HG03439 (cell line): ENCODE measurements at regions not wholly inside any gene's neighbourhood (a gene's known extent, or its start where the extent isn't known, plus 50 kb on each side); places are given as distances from the start of the nearest gene placed in this dataset.
"Not testable (repeated sequence)": the region's sequence is repeated elsewhere in the genome, so short reads cannot be mapped to it uniquely, and the experiment has no call there.

Experiments used
- ATAC-seq: cut with Tn5 transposase; IDR thresholded peaks from one replicate; pipeline ENCODE4 v1.9.1; 2021; ENCODE audit warnings: mild to moderate bottlenecking, moderate library complexity; ENCODE audit not compliant: unreplicated experiment

DNA sequence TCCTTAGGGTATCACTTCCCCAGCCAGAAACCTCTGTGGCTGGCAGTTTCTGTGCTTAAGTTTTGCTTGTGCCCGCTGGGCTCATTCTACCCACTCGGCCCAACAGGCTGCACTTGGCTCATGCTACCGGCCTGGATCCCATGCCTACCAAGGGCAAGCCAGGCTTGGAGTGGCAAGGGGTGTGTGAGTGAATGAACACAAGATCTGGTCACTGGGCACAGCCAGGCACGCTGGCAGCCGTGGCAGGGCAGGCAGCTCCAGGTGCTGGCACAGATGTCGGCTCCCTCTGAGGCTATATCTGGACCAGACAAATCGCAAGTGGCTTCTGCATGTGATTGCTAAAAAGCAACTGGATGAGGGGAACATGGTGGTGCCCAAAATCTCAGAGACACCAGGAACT lies 740.5 kb upstream of the B3GALT2 start:
- ATAC-seq, result no peak

DNA sequence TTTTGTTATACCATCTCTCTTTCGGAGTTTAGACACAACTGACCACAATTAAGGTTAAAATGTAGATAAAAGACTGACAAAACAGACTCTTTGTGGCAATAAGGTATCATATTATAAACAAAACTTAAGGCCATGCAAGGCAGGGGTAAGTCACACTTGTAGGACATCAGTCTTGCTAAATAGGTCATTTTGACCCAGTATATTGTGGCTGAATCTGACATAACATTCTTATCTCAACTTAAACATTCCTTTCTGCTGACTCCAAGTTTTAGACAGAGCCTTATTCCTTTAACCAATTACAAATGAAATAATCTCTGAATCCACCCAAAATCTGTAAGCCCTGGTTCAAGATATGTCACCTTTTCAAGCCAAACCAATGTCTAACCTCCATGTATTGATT lies 733.4 kb upstream of the B3GALT2 start:
- ATAC-seq, result no peak

DNA sequence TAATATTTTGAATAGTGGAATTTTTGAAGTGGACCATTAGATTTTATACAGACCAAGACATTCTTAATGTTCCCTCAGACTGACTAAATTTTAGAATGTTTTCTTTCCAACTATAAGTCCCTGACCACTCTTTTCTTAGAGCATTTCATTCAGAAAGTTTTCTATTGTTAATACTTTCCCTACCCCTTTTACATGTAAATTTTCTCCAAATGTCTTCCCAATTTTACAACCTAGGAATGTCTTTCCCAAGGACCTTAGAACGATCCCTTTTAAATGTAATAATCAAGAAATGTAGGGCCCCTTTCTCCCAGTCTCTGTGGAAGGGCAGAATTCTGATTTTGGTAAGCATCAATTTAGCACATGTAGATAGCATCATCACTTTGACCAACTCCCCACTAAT lies 730.0 kb upstream of the B3GALT2 start:
- ATAC-seq, result no peak

DNA sequence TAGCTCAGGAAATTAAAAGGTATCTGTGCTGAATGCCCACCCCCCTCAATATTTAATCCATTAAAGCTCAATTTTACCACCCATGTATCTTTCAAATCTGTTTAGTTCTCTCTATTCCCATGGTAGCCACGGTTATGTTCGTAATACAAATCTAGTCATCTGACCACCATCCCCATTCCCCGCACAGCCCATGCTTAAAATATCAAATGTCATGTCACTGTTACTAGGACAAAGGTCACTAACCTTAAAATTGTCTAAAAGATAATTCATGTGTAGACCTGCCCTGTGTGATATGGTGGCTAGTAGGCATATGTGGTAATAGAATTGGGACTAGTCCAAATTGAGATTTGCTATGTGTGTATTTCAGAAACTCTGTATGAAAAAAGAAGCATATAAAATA lies 728.5 kb upstream of the B3GALT2 start:
- no peak for ATAC-seq

DNA sequence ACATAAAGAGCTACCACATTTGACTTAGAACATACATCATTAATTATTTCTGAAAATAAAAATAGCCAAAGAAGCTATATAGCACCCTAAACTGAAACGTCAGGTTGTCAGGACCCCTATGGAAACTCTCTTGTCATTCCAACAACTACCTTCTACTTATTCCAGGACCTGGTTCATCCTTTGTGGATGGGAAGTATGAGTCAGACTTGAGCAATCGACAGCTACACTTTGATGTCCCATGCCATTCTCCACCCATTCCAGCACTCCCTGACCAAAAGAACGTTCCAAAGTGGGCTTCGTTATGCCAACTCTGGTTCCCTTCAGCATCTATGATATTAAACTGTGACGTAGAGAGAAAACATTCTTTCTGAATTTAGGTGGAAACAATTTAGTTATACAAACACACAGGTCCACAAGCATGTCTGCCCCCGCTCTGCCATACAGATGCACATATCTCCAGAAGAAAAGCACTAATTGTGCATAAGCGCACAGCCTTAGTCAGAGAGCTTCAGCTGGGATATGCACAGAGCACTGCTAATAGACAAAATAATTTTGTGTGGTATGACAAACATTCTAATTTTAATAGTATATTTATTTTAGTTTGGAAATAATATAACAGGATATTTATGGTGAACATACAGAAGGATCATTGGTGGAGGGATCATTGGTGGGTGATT lies 723.1 kb upstream of the B3GALT2 start:
- ATAC-seq, result no peak

DNA sequence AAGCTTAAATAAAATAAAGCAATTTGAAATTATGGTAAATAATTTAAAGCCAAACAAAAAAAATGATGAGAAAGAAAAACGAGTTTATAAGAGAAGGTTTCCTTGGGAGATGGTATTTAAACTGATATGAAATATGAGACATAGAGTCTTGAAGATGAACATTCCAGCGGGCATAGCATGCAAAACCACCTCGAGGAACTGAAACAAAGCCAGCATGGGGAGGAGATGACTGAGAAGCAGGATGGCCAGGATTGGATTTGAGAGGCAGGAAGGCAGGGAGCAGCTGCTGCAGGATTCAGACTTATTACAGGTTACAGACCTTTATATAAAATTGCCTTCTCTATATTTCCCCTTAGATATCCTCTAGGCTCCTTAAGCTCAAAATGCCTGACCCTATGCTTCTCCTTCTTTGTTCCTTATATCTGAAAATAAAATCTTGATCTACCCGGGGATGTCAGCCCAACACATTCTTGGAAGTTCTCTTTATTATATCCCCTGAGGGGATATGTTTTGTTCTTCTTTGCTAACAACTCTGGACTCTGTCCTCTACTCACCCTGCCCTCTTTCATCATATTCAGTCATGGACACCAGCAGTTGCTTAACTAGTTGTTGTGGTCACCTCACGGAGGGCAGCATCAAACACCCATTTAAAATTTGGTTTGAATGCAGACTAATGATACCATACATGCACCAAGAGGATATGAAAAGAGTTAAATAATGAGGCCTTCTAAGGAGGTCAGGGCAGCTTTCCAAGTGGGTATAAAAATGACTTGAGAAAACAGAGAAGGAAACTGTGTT lies 719.1 kb upstream of the B3GALT2 start:
- ATAC-seq, result no peak

DNA sequence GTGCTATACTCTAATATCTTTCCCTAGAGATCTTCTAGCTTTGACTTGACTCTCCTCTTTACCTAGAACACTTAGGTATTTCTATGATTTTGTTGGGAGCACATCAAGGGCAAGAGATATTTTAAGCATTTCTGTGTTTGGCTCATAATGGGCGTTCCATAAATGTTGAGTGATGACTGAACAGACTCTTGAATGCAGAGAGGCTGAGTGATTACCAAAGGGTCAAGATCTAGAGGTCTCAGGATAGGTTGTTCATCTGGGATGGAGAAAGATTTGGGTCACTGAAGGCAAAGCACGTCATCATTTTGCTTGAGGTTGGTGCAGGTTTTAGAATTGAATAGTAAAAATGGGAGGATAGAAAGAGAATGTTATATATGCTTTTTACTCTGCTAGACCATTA lies 705.4 kb upstream of the B3GALT2 start:
- ATAC-seq, result no peak

DNA sequence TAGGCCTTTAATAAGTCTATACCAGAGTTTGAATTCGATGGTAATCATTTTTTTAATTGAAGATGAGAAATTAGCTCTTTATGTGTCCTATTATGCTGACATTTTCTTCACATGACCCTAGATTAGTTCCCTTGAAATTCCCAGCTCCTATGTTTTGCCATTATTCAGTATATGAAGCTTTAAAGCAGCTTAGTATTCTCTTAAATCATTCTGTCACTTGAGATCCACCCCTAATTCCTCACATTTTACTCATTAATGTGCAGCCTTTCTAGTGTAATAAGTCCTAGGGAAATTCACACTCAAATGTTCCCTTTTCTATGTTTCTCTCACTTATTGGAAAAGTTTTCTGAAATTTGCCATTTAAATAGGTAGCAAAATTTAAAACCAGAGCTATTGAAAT lies 704.5 kb upstream of the B3GALT2 start:
- no peak for ATAC-seq

DNA sequence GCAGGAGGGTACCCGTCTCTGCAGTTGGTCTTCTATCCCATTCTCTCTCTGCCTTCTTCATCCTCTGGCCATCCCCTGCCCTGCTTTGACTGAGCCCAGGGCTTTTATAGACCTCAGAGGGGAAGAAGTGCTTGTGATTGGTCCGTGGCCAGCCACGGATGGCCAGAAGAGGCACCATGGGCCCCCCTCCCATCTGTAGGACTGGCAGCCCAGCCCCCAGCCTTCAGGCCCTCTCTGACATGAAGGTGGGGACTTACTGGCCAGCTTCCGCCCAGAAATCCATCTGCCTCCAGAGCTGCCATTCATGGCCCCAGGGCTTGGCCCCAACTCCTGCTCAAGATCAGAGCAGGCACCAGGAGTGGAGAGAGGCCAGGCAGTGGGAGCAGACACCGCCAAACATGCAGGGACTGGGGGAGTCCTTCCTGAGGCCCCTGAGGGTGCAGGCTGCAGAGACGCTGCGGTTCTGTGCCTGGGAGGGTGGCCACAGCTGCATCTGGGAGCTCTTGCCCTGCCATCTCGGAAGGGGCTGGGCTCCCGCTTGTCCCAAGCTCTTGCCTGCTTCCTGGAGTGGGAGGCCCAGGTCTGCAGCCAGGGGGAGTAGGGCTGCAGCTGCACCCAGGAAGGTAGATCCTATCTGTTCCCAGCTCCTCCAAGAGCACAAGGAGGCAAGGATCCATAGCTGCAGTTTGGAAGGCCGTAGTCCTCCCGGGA lies 698.6 kb upstream of the B3GALT2 start:
- no peak for ATAC-seq

DNA sequence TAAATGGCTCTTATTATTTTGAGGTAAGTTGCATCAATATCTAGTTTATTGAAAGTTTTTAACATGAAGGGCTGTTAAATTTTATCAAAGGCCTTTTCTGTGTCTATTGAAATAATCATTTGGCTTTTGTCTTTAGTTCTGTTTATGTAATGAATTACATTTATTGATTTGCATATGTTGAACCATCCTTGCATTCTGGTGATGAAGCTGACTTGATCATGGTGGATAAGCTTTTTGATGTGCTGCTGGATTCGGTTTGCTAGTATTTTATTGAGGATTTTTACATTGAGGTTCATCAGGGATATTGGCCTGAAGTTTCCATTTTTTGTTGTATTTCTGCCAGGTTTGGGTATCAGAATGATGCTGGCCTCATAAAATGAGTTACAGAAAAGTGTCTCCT lies 691.5 kb upstream of the B3GALT2 start:
- not testable (repeated sequence) for ATAC-seq

DNA sequence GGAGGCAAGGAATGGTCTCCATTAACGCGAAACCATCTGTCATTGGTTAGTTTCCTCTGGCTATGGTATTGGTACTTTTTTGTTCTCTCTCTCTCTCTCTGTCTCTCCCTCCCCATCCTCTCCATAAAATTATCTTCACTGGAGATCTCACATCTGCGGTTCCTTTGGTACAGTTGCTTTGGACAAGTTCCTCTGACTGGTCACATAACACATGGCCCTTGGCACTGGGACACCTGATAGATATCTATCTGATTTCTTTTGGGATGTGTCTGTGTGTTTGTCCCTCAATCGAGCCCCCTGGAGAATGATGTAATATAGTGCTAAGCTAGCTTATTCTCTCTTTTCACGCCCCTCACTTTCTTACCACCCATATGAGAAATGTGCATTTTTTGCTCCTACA lies 682.0 kb upstream of the B3GALT2 start:
- no peak for ATAC-seq

DNA sequence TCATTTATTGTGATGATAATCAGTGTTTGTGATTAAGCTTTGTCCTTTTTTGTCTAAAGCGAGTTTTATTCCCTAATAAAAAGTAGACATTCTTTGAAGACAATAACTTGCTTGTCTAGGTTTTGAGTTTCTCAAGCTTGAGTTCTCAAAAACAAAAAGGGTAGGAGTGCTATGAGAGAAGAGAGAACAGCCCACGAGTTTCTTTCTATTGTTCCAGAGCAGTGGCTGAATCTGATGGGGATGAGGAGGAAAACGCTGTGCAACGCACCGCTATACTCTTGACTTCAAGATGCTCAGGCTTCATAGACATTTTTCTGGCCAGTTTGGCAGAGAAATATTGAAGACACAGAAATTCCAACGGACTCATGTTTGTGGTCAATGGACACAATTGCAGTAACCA lies 669.8 kb upstream of the B3GALT2 start:
- no peak for ATAC-seq

DNA sequence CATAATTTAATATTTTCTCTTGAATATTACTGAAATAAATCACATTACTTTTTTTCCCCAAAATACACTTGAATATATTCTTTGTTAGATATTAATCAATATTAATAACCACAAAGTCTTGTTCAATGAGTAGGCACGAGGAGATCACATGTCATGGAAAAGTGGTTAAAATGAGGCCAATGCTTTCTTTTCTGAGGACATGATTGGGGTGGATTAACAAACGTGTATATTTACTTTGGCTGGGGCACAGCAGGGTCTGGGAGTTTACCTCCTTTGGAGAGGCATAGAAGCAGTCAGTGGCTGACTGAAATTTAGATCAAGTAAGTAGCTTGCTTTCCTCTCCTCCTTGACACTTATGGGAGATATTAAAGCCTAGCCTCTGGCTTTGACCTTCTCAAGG lies 664.3 kb upstream of the B3GALT2 start:
- ATAC-seq, result no peak

DNA sequence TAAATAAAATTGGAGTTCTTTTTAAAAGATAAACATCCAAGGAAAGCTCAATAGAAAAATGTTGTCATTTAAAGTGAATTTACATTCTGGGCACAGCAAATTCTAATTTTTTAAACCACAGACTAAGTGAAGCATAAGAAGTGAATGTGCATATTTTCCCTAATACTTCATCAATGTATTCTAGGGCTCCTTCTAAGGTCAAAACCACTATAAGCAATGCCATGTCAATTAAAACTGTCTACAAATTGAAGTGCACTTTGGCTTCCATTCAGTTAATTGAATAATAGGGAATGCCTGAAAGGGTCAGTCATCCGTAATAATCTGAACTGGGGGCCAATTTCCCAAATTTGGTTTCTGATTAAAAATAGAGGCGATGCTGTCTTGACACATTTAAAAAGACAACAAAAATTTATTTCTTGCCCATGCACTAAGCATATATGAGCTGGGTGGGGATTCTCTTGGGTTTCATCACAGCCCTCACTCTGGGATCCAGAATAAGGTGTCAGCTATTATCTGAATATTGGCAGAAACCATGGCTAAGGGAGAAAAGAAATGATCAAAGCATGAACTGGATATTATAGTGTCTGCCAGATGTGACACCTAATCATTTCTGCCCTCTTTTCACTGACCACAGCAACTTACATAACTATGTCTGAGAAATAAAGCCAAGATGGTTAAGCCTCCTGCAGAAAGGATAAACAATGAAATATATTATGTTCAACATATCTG lies 660.6 kb upstream of the B3GALT2 start:
- no peak for ATAC-seq

DNA sequence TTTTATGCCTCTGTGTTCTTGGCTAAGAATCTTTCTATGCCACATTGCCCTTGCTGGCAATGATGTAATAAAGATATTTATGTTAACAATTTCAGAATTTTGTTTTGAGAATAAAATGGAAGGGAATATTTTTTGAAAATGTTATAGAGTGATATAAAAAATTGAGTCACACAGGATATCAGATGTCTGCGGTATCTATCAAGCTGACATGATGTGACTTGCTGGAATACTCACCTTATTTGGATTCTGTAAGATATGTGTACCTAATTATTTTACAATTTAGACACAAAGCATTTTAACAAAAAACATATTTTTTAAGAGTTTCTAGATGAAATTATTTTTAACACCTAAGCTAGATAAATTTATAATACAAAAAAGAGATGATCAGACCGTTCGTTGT lies 660.0 kb upstream of the B3GALT2 start:
- no peak for ATAC-seq

DNA sequence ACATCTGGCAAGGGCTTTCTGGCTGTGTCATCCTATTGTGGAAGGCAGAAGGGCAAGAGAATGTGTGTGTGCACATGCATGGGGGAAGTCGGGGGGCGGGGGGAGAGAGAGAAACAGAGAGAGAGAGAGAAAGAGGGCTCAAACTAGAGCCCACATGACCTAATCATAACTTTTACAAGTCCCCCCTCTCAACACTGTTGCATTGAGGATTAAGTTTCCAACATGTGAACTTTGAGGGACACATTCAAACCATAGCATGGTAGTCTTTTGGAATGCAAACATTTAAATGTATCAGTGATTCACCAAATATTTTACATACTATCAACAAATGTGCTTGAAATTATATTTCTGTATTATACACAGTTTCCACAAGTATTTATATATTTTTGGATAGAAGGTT lies 655.4 kb upstream of the B3GALT2 start:
- ATAC-seq, result no peak

DNA sequence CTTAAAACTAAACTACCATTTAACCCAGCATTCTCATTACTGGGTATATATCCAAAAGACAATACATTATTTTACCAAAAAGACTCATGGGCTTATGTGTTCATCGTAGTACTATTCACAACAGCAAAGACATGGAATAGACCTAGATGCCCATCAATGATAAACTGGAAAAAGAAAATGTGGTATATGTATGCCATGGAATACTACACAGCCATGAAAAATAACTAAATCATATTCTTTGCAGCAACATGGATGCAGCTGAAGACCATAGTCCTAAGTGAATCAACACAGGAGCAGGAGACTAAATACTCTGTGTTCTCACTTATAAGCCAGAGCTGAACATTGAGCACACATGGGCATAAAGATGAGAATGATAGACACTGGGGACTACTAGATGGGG lies 645.1 kb upstream of the B3GALT2 start:
- no peak for ATAC-seq

DNA sequence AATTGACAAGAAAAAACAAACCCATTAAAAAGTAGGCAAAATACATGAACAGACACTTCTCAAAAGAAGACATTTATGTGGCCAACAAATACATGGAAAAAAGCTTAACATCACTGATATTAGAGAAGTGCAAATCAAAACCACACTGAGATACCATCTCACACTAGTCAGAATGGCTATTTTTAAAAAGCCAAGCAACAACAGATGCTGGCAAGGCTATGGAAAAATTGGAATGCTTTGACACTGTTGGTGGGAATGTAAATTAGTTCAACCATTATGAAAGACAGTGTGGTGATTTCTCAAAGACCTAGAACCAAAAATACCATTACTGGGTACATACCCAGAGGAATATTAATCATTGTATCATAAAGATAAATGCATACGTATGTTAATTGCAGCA lies 641.1 kb upstream of the B3GALT2 start:
- no peak for ATAC-seq

DNA sequence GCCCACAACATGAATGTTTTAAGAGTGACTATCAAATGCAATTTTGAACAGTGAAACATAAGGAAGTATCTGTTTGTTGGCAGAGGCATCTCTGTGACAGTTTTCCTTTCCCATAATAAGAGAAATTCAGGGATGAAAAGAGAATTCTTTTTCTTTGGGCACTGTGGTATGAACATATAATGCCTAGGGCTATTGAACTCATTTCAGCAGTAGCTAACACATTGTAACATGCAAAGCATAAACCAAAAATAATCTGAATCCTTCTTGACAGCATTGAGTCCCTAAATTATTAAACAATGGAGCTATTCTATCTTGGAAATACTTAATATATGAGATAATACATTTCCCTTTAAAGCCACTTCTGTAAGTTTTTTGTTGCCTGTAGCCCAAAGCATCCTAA lies 633.0 kb upstream of the B3GALT2 start:
- no peak for ATAC-seq

DNA sequence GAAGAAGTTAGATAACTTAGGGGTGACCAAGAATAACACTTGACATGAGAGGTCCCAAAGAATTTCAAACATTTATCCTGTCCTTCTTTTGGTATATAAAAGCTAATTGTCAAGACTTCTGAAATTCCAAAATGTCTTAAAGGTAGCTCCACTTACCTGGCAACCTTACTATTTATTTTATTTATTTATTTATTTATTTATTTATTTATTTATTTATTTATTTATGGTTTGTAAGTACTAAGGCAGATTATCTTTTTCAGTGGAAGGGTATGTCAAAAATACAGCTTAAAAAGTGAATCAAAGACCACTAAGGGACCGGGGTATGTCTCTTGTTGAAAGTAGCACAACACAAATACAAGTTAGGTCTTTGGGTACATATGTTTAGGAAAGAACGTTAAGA lies 620.8 kb upstream of the B3GALT2 start:
- ATAC-seq, result no peak
